Panc1 (cell line): ENCODE measurements at regions not wholly inside any gene's neighbourhood (a gene's known extent, or its start where the extent isn't known, plus 50 kb on each side); places are given as distances from the start of the nearest gene placed in this dataset.

Experiments
- ATAC-seq: fragments of 200-7000 bp; cut with Tn5 transposase; 2 replicates; pipeline ENCODE4 v1.9.1; 2020; ENCODE audit warnings: mild to moderate bottlenecking, moderate library complexity
- BruUV-seq: library from RNA; stranded (reverse); fragments of 400-500 nt; replicated peaks from 2 replicates; lab custom pipeline; 2021; lab: Mats Ljungman, UMichigan
- CTCF ChIA-PET: fragments of 300-600 bp; sonication (Branson Sonifier 250); formaldehyde crosslinking; loops from one replicate; lab custom pipeline; 2022; ENCODE audit warnings: antibody characterized with exemption; lab: Charles Lee
- POLR2A ChIA-PET: fragments of 300-600 bp; sonication (Branson Sonifier 250); formaldehyde crosslinking; loops from one replicate; lab custom pipeline; 2022; ENCODE audit warnings: antibody characterized with exemption; lab: Charles Lee
- DNase-seq: peaks from one replicate; pipeline ENCODE4 v3.0.0-alpha.2; 2010; ENCODE audit warnings: low read depth, low spot score
- H3K27ac ChIP-seq: 2 replicates; pipeline ENCODE4 v1.5.1; 2011; ENCODE audit warnings: mild to moderate bottlenecking, low read length, inconsistent platforms
- H3K27me3 ChIP-seq: fragments of 200-500 bp; sonication (Bioruptor generic); 2 replicates; pipeline ENCODE4 v1.6.0; 2014; ENCODE audit warnings: low read length, inconsistent platforms; ENCODE audit not compliant: control insufficient read depth, insufficient read depth
- H3K36me3 ChIP-seq: fragments of 200-500 bp; sonication (Bioruptor generic); 2 replicates; pipeline ENCODE4 v1.5.1; 2014; ENCODE audit warnings: inconsistent platforms, mild to moderate bottlenecking, low read length, moderate library complexity; ENCODE audit not compliant: control insufficient read depth, insufficient read depth
- H3K4me1 ChIP-seq: 2 replicates; pipeline ENCODE4 v1.5.1; 2011; ENCODE audit warnings: inconsistent platforms, mild to moderate bottlenecking, low read length, moderate library complexity; ENCODE audit not compliant: control insufficient read depth, insufficient read depth
- H3K4me3 ChIP-seq, 2 experiments: 2 replicates each; pipeline ENCODE4 v1.5.1; 2011 to 2012; ENCODE audit warnings: low read depth in 2 of 2, low read length in 2 of 2, mild to moderate bottlenecking in 2 of 2, inconsistent platforms in 1 of 2, moderate library complexity in 1 of 2
- H3K9me3 ChIP-seq: fragments of 200-500 bp; sonication (Bioruptor generic); 2 replicates; pipeline ENCODE4 v1.5.1; 2014; ENCODE audit warnings: low read depth, mild to moderate bottlenecking, inconsistent platforms, low read length, moderate library complexity; ENCODE audit not compliant: control insufficient read depth, insufficient read depth
- POLR2AphosphoS5 ChIP-seq: IDR thresholded peaks from 2 replicates; pipeline ENCODE4 v1.6.1; 2012; ENCODE audit warnings: mild to moderate bottlenecking, low read depth, low read length, moderate library complexity
- SIN3A ChIP-seq: IDR thresholded peaks from 2 replicates; pipeline ENCODE4 v1.6.1; 2012; ENCODE audit warnings: low read depth, mild to moderate bottlenecking, low read length, moderate library complexity, borderline replicate concordance; ENCODE audit not compliant: insufficient read depth
- TCF7L2 ChIP-seq: IDR thresholded peaks from 2 replicates; pipeline ENCODE4 v1.6.1; 2011; ENCODE audit warnings: mild to moderate bottlenecking, low read depth, low read length, inconsistent platforms
- in situ Hi-C: cut with HindIII; loops from 2 replicates; pipeline ENCODE4 v1.10.0; 2016; ENCODE audit warnings: low sequenced_read_pairs, low pct_unique_long_range_greater_than_20kb
- intact Hi-C: fragments of 100-400 bp; cut with micrococcal nuclease; formaldehyde crosslinking; loops from one replicate; pipeline ENCODE4 v1.10.0; 2022; ENCODE audit not compliant: unreplicated experiment
- TF ChIP-seq, protein P1 (sequence below), 2 experiments: IDR thresholded peaks; 2 replicates each; pipeline ENCODE4 v1.6.1; 2011 to 2012; ENCODE audit warnings: low read depth in 2 of 2, control low read depth in 1 of 2, low read length in 1 of 2, mild to moderate bottlenecking in 1 of 2, moderate library complexity in 1 of 2; ENCODE audit not compliant: insufficient read depth in 1 of 2
- TF ChIP-seq, protein P2 (sequence below): fragments of 450-650 bp; IDR thresholded peaks from 2 replicates; pipeline ENCODE4 v1.5.1; 2017; ENCODE audit warnings: mild to moderate bottlenecking

DNA sequence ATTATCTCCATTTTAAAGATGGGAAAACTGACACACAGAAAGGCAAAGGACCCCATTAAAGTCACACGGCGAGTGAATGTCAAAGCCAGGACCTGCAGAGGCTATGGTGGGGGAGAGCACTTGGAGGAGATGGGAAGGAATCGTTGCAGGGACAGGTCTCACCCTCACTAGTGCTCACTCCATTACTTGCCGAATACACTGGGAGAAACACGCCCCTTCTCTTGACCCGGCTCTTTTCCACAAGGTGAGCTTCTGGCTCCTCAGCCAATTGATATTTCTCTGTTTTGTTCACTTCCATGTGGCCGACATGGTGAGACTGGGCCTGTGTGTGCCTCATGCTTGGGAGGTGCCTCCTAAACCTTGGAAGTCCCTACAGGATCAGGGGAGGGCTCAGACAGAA, 117.8 kb upstream of the KCNG1 start:
- CTCF ChIA-PET: no interaction called here
- Histone ChIP-seq H3K27me3 (0 out of 2 replicates have a peak, but pooled peaks cover 2% of the 10 kb centered on the region), H3K4me3 (no peak overlapping the region), H3K9me3 (no peaks in the 10 kb centered on the region), H3K27ac (no peak overlapping the region), H3K4me1 (no peaks in the 10 kb centered on the region), H3K36me3 (no peaks in the 10 kb centered on the region)
- no peak for DNase-seq
- no peak for ATAC-seq
- BruUV-seq: no TSS peak
- intact Hi-C loops (no loop called here), in situ Hi-C loops (no loop called here)
- POLR2A ChIA-PET: no interaction called here
- TF ChIP-seq, protein P1, sequence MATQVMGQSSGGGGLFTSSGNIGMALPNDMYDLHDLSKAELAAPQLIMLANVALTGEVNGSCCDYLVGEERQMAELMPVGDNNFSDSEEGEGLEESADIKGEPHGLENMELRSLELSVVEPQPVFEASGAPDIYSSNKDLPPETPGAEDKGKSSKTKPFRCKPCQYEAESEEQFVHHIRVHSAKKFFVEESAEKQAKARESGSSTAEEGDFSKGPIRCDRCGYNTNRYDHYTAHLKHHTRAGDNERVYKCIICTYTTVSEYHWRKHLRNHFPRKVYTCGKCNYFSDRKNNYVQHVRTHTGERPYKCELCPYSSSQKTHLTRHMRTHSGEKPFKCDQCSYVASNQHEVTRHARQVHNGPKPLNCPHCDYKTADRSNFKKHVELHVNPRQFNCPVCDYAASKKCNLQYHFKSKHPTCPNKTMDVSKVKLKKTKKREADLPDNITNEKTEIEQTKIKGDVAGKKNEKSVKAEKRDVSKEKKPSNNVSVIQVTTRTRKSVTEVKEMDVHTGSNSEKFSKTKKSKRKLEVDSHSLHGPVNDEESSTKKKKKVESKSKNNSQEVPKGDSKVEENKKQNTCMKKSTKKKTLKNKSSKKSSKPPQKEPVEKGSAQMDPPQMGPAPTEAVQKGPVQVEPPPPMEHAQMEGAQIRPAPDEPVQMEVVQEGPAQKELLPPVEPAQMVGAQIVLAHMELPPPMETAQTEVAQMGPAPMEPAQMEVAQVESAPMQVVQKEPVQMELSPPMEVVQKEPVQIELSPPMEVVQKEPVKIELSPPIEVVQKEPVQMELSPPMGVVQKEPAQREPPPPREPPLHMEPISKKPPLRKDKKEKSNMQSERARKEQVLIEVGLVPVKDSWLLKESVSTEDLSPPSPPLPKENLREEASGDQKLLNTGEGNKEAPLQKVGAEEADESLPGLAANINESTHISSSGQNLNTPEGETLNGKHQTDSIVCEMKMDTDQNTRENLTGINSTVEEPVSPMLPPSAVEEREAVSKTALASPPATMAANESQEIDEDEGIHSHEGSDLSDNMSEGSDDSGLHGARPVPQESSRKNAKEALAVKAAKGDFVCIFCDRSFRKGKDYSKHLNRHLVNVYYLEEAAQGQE (IDR thresholded peaks at IDR 0.05; ENCODE audit: insufficient read depth in 1 of 2, low read depth in 2 of 2, low read length in 1 of 2): no peak
- TF ChIP-seq SIN3A: no peak
- TF ChIP-seq, protein P2, sequence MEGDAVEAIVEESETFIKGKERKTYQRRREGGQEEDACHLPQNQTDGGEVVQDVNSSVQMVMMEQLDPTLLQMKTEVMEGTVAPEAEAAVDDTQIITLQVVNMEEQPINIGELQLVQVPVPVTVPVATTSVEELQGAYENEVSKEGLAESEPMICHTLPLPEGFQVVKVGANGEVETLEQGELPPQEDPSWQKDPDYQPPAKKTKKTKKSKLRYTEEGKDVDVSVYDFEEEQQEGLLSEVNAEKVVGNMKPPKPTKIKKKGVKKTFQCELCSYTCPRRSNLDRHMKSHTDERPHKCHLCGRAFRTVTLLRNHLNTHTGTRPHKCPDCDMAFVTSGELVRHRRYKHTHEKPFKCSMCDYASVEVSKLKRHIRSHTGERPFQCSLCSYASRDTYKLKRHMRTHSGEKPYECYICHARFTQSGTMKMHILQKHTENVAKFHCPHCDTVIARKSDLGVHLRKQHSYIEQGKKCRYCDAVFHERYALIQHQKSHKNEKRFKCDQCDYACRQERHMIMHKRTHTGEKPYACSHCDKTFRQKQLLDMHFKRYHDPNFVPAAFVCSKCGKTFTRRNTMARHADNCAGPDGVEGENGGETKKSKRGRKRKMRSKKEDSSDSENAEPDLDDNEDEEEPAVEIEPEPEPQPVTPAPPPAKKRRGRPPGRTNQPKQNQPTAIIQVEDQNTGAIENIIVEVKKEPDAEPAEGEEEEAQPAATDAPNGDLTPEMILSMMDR: no peak

DNA sequence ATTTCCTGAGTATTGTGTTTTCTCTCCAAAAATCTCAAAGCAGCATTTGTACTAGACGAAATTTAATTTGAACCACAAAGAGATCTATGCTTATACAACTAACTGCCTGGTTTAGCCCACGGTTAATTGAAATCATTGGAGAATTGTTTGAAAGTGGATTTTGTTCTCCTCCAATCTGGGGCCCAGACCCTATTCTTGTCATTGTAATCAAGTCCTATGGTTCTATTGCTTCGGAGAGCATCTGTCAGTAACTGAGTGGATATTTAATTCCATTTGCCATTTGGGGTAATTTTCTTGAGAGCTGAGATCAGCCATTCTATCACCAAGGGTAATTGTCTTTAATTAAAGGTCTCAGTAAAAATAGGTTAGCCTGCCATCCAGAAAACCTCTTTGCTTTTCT, 117.0 kb upstream of the KCNG1 start:
- BruUV-seq: no TSS peak

More for the DNA sequence above, 117.0 kb upstream of the KCNG1 start:
- Histone ChIP-seq H3K4me3 (no peak overlapping the region), H3K27me3 (0 out of 2 replicates have a peak, but pooled peaks cover 2% of the 10 kb centered on the region), H3K36me3 (no peaks in the 10 kb centered on the region), H3K4me1 (no peaks in the 10 kb centered on the region), H3K9me3 (no peaks in the 10 kb centered on the region), H3K27ac (no peak overlapping the region)
- intact Hi-C loops: no loop called here
- DNase-seq: no peak
- in situ Hi-C loops: no loop called here
- TF ChIP-seq TCF7L2 (no peak), POLR2AphosphoS5 (no peak), SIN3A (no peak)
- TF ChIP-seq, protein P1 (IDR thresholded peaks at IDR 0.05; ENCODE audit: insufficient read depth in 1 of 2, low read depth in 2 of 2, low read length in 1 of 2): no peak
- TF ChIP-seq, protein P2: no peak
- ChIA-PET CTCF (no interaction called here), POLR2A (no interaction called here)
- no peak for ATAC-seq
